ENCODE measurements at regions not wholly inside any gene's neighbourhood (a gene's known extent, or its start where the extent isn't known, plus 50 kb on each side); places are given as distances from the start of the nearest gene placed in this dataset.
"Not testable (repeated sequence)": the region's sequence is repeated elsewhere in the genome, so short reads cannot be mapped to it uniquely, and the experiment has no call there.

DNA sequence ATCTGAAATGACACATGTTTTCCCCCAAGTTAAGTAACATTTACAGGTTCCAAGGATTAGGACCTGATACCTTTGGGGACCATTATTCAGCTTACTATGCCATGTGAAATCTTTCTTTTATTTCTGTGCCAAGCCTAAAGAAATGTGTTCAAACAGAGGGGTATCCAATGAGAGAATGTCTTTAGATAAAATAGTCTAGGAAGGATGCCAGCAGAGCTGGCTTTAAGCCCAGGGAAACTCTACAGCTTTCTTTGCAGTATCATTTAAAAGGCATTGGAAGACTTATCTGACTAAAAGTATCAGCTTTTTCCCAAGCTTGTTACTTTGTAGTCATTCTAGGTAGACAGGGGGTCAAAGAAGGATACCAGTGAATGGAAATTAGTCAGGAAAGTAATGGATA, 860.4 kb downstream of the PLA2G4A start:
- no peak for DNase-seq (ENCODE audit: low spot score, unreplicated experiment)
- H3K27ac Mint-ChIP-seq: no peak overlapping the region
- H3K4me3 Mint-ChIP-seq (ENCODE audit: low read depth): no peak overlapping the region

GRCh38 chr1:187691439-187691838, 862.7 kb downstream of the PLA2G4A start:
- no peak for DNase-seq (ENCODE audit: low spot score, unreplicated experiment)
- H3K4me3 Mint-ChIP-seq (ENCODE audit: low read depth): no peak overlapping the region
- no peaks in the 10 kb centered on the region for H3K36me3 Mint-ChIP-seq (ENCODE audit: insufficient read depth)
- H3K27me3 Mint-ChIP-seq: no peaks in the 10 kb centered on the region
- H3K27ac Mint-ChIP-seq: no peak overlapping the region
- TF ChIP-seq CTCF (IDR thresholded peaks at IDR 0.05; ENCODE audit: unreplicated experiment): no peak
- peaks cover 4% of the 10 kb centered on the region for H3K9me3 Mint-ChIP-seq (ENCODE audit: low read depth)
- H3K4me1 Mint-ChIP-seq (ENCODE audit: low read depth): peaks cover 7% of the 10 kb centered on the region

More for the DNA sequence above, 860.4 kb downstream of the PLA2G4A start:
- Mint-ChIP-seq H3K9me3 (ENCODE audit: low read depth) (peaks cover 4% of the 10 kb centered on the region), H3K4me1 (ENCODE audit: low read depth) (peaks cover 7% of the 10 kb centered on the region), H3K36me3 (ENCODE audit: insufficient read depth) (no peaks in the 10 kb centered on the region), H3K27me3 (no peaks in the 10 kb centered on the region)
- TF ChIP-seq CTCF (IDR thresholded peaks at IDR 0.05; ENCODE audit: unreplicated experiment): no peak

- H3K4me3 Mint-ChIP-seq (ENCODE audit: low read depth): no peak overlapping the region
Observed at GRCh38 chr1:187692799-187693198, 864.0 kb downstream of the PLA2G4A start.

GRCh38 chr1:187696073-187696472, 867.3 kb downstream of the PLA2G4A start:
- Mint-ChIP-seq H3K27me3 (no peaks in the 10 kb centered on the region), H3K27ac (no peak overlapping the region), H3K4me3 (ENCODE audit: low read depth) (no peak overlapping the region), H3K9me3 (ENCODE audit: low read depth) (no peaks in the 10 kb centered on the region), H3K4me1 (ENCODE audit: low read depth) (peaks cover 18% of the 10 kb centered on the region), H3K36me3 (ENCODE audit: insufficient read depth) (no peaks in the 10 kb centered on the region)
- TF ChIP-seq CTCF (IDR thresholded peaks at IDR 0.05; ENCODE audit: unreplicated experiment): no peak
- no peak for DNase-seq (ENCODE audit: low spot score, unreplicated experiment)

More at GRCh38 chr1:187692799-187693198, 864.0 kb downstream of the PLA2G4A start:
- Mint-ChIP-seq H3K36me3 (ENCODE audit: insufficient read depth) (no peaks in the 10 kb centered on the region), H3K27me3 (no peaks in the 10 kb centered on the region), H3K4me1 (ENCODE audit: low read depth) (peaks cover 7% of the 10 kb centered on the region), H3K9me3 (ENCODE audit: low read depth) (peaks cover 4% of the 10 kb centered on the region), H3K27ac (no peak overlapping the region)
- DNase-seq (ENCODE audit: low spot score, unreplicated experiment): no peak
- no peak for TF ChIP-seq CTCF (IDR thresholded peaks at IDR 0.05; ENCODE audit: unreplicated experiment)

DNA sequence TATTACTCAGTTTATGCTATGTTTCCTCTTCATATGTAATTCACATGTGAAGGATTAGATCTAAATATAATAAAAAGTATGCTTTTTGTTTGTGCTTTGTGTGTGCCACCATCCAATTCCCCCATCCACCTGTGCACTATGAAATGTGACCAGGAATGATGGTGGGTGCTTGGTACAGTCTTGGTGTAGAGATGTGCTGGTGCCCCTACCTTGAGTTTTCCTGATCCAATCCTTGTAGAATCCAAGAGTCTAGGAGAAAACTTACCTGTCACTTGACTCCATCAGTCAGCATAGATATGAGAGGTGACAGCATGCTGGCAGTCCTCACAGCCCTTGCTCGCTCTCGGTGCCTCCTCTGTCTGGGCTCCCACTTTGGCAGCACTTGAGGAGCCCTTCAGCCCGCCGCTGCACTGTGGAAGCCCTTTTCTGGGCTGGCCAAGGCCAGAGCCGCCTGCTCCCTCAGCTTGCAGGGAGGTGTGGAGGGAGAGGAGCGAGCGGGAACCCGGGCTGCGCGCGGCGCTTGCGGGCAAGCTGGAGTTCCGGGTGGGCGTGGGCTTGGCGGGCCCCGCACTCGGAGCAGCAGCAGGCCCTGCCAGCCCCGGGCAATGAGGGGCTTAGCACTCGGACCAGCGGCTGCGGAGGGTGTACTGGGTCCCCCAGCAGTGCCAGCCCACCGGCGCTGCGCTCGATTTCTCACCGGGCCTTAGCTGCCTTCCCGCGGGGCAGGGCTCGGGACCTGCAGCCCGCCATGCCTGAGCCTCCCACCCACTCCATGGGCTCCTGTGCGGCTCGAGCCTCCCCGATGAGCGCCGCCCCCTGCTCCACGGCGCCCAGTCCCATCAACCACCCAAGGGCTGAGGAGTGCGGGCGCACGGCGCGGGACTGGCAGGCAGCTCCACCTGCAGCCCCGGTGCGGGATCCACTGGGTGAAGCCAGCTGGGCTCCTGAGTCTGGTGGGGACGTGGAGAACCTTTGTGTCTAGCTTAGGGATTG, 874.7 kb downstream of the PLA2G4A start:
- not testable (repeated sequence) for DNase-seq (ENCODE audit: low spot score, unreplicated experiment); H3K27ac Mint-ChIP-seq; H3K9me3 Mint-ChIP-seq (ENCODE audit: low read depth); H3K27me3 Mint-ChIP-seq; H3K4me3 Mint-ChIP-seq (ENCODE audit: low read depth); H3K36me3 Mint-ChIP-seq (ENCODE audit: insufficient read depth)
- peaks cover 11% of the 10 kb centered on the region for H3K4me1 Mint-ChIP-seq (ENCODE audit: low read depth)

Measured in progenitor cell of endocrine pancreas (in vitro differentiated cells).